HEK293T (cell line): ENCODE measurements at regions not wholly inside any gene's neighbourhood (a gene's known extent, or its start where the extent isn't known, plus 50 kb on each side); places are given as distances from the start of the nearest gene placed in this dataset.

ENCODE experiments used
- CTCF ChIA-PET: fragments of 350-600 bp; formaldehyde crosslinking; extraction: SDS; loops from one replicate; lab custom pipeline; 2021; ENCODE audit warnings: antibody characterized with exemption, inconsistent platforms; lab: Yijun Ruan, JAX
- POLR2A ChIA-PET: fragments of 350-600 bp; formaldehyde crosslinking; extraction: SDS; loops from one replicate; lab custom pipeline; 2020; ENCODE audit warnings: antibody characterized with exemption, inconsistent platforms; lab: Yijun Ruan, JAX
- DNase-seq: peaks from one replicate; pipeline ENCODE4 v3.0.0; 2012; ENCODE audit warnings: mixed read lengths; ENCODE audit errors: extremely low spot score
- ARNT ChIP-seq: fragments of 450-650 bp; IDR thresholded peaks from 2 replicates; pipeline ENCODE4 v1.6.1; 2017; ENCODE audit warnings: mild to moderate bottlenecking
- BHLHE40 ChIP-seq: fragments of 450-650 bp; IDR thresholded peaks from 2 replicates; pipeline ENCODE4 v1.6.1; 2016; ENCODE audit warnings: mild to moderate bottlenecking, moderate library complexity, borderline replicate concordance
- CTBP1 ChIP-seq: fragments of 450-650 bp; IDR thresholded peaks from 2 replicates; pipeline ENCODE4 v1.6.1; 2016; ENCODE audit warnings: borderline replicate concordance
- ELF4 ChIP-seq: fragments of 450-650 bp; IDR thresholded peaks from 2 replicates; pipeline ENCODE4 v1.6.1; 2017; ENCODE audit warnings: antibody characterized with exemption
- FOXA1 ChIP-seq: fragments of 450-650 bp; IDR thresholded peaks from 2 replicates; pipeline ENCODE4 v1.6.1; 2016; ENCODE audit warnings: mild to moderate bottlenecking
- FOXK2 ChIP-seq: fragments of 450-650 bp; IDR thresholded peaks from 2 replicates; pipeline ENCODE4 v1.6.1; 2016; ENCODE audit warnings: mild to moderate bottlenecking
- FOXM1 ChIP-seq: fragments of 450-650 bp; IDR thresholded peaks from 2 replicates; pipeline ENCODE4 v1.6.1; 2017; ENCODE audit warnings: mild to moderate bottlenecking, borderline replicate concordance
- HDGF ChIP-seq: fragments of 450-650 bp; IDR thresholded peaks from 2 replicates; pipeline ENCODE4 v1.6.1; 2017; ENCODE audit warnings: antibody characterized with exemption, borderline replicate concordance
- L3MBTL2 ChIP-seq: fragments of 450-650 bp; conservative IDR thresholded peaks from 2 replicates; pipeline ENCODE4 v1.6.1; 2016; ENCODE audit warnings: mild to moderate bottlenecking
- LEF1 ChIP-seq: fragments of 450-650 bp; IDR thresholded peaks from 2 replicates; pipeline ENCODE4 v1.6.1; 2017; ENCODE audit warnings: mild to moderate bottlenecking, borderline replicate concordance
- NFRKB ChIP-seq: fragments of 450-650 bp; IDR thresholded peaks from 2 replicates; pipeline ENCODE4 v1.6.1; 2016; ENCODE audit warnings: mild to moderate bottlenecking, moderate library complexity
- SP1 ChIP-seq: fragments of 450-650 bp; IDR thresholded peaks from 2 replicates; pipeline ENCODE4 v1.6.1; 2017
- SUZ12 ChIP-seq: fragments of 450-650 bp; IDR thresholded peaks from 2 replicates; pipeline ENCODE4 v1.6.1; 2016; ENCODE audit warnings: mild to moderate bottlenecking
- TARDBP ChIP-seq: fragments of 450-650 bp; IDR thresholded peaks from 2 replicates; pipeline ENCODE4 v1.6.1; 2016
- ZNF384 ChIP-seq: fragments of 450-650 bp; IDR thresholded peaks from 2 replicates; pipeline ENCODE4 v1.6.1; 2016
- TF ChIP-seq, protein P1 (sequence below): fragments of 450-650 bp; IDR thresholded peaks from 2 replicates; pipeline ENCODE4 v1.6.1; 2016

DNA sequence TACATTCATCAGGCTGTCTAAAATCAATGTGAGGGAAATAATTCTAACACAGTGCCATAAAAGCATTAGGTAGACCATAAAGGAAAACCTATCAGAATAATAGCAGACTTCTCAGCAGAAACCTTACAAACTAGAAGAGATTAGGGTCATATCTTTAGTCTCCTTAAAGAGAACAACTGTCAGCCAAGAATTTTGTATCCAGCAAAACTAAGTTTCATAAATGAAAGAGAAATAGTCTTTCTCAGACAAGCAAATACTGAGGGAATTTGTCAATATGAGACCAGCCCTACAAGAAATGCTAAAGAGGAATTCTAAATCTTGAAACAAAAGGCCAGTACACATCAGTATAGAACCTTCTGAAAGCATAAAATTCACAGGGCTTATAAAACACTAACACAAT lies 482.0 kb downstream of the SATB2 start:
- CTCF ChIA-PET: no interaction called here
- POLR2A ChIA-PET: no interaction called here
- DNase-seq: no peak
- no peak for TF ChIP-seq CTBP1
- no peak for TF ChIP-seq HDGF
- no peak for TF ChIP-seq FOXM1
- TF ChIP-seq L3MBTL2: no peak
- TF ChIP-seq BHLHE40: no peak
- TF ChIP-seq NFRKB: no peak
- no peak for TF ChIP-seq FOXA1
- no peak for TF ChIP-seq TARDBP
- TF ChIP-seq FOXK2: no peak
- TF ChIP-seq ELF4: no peak
- no peak for TF ChIP-seq ZNF384
- no peak for TF ChIP-seq SUZ12

DNA sequence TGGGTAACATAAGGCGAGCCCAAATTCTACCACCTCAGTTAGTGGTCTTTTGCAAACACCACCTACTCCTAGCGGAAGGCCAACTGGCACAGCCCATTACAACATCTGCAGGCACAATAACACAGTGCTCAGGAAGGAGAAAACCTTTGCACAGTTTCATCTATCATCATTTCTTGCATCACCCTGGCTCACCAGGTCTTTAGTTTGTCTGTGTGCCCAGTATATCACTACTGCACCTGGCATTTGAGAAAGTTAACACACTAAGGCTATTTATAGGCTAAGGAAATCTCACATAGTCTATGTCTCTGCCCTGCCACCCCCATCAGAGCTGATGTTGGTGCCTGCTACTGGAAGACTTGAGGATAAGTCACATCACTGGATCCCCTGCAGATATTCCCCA lies 484.0 kb downstream of the SATB2 start:
- no peak for DNase-seq
- CTCF ChIA-PET: no interaction called here
- POLR2A ChIA-PET: no interaction called here
- no peak for TF ChIP-seq FOXA1
- no peak for TF ChIP-seq NFRKB
- TF ChIP-seq, protein P1, sequence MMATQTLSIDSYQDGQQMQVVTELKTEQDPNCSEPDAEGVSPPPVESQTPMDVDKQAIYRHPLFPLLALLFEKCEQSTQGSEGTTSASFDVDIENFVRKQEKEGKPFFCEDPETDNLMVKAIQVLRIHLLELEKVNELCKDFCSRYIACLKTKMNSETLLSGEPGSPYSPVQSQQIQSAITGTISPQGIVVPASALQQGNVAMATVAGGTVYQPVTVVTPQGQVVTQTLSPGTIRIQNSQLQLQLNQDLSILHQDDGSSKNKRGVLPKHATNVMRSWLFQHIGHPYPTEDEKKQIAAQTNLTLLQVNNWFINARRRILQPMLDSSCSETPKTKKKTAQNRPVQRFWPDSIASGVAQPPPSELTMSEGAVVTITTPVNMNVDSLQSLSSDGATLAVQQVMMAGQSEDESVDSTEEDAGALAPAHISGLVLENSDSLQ: no peak
- TF ChIP-seq FOXM1: no peak
- TF ChIP-seq LEF1: no peak
- no peak for TF ChIP-seq TARDBP
- TF ChIP-seq CTBP1: no peak
- TF ChIP-seq ZNF384: no peak
- TF ChIP-seq SP1: no peak
- TF ChIP-seq FOXK2: no peak
- TF ChIP-seq ELF4: no peak
- no peak for TF ChIP-seq BHLHE40
- TF ChIP-seq SUZ12: no peak
- no peak for TF ChIP-seq L3MBTL2
- TF ChIP-seq HDGF: no peak
- TF ChIP-seq ARNT: no peak

DNA sequence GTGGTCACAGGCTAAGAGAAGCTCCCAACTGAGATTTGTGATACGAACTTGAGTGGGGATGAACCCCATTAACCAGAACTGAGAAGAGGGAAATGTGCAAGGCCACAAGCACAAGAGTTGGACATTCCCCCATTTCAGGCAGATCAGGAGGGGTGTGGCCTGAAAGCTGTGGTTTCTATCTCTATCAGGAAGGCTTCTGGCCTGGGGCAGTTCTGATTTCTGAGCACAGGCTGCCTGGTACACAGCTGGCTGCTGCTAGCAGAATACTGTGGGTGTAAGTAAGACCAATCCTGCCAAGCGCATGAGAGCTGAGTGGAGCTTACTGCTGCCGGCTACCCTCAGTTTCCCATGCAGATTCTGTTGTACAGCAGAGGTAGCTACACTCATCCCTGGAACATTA lies 484.6 kb downstream of the SATB2 start:
- CTCF ChIA-PET: no interaction called here
- TF ChIP-seq FOXM1 (no peak), L3MBTL2 (no peak), ELF4 (no peak), FOXA1 (no peak)
- no peak for DNase-seq
- POLR2A ChIA-PET: no interaction called here

DNA sequence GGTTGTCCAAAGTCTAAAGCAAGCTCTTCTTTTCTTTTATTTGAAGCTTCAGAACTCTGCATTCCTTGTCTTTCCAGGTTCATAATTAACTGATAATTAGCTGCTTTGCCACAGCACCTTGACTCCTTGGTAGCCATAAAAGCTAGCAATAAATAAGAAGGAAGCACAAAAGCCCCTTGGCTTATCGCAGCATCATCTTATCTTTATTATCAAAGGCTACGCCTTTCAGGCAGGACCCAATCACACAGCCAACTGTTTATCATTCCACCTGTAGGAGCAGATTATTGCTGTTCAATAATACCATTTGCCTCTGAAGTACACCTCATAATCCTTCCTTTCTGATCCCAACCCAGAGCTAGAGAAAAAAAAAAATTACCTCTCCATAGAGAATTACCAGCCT lies 489.2 kb downstream of the SATB2 start:
- DNase-seq: no peak
- no peak for TF ChIP-seq CTBP1
- TF ChIP-seq SP1: no peak
- no peak for TF ChIP-seq HDGF
- no peak for TF ChIP-seq FOXA1
- TF ChIP-seq LEF1: no peak
- TF ChIP-seq, protein P1: no peak
- no peak for TF ChIP-seq ZNF384
- no peak for TF ChIP-seq L3MBTL2
- no peak for TF ChIP-seq BHLHE40
- TF ChIP-seq TARDBP: no peak
- TF ChIP-seq ELF4: no peak
- no peak for TF ChIP-seq NFRKB
- no peak for TF ChIP-seq FOXM1
- POLR2A ChIA-PET: no interaction called here
- CTCF ChIA-PET: no interaction called here

DNA sequence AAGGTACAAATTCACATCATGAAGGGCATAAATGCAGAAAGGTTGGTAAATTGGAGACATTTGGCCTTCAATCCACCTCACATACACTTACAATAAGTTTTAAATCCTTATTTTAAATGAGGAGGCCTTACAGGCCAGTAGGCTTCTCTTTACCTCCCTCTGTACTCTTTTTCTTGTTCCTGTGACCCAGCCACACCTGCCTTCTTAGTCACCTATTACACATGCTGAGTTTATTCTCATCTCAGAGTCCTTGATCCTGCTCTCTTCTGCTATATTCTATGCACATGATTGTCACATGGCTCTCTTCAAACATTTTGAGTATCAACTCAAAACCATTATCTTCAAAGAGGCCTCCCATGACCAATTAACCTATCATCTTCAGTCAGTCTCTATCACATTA lies 491.5 kb downstream of the SATB2 start:
- no peak for TF ChIP-seq LEF1
- TF ChIP-seq FOXK2: no peak
- TF ChIP-seq NFRKB: no peak
- TF ChIP-seq TARDBP: no peak
- TF ChIP-seq ARNT: no peak
- no peak for TF ChIP-seq ELF4
- no peak for TF ChIP-seq FOXA1
- TF ChIP-seq HDGF: no peak
- no peak for TF ChIP-seq BHLHE40
- TF ChIP-seq ZNF384: no peak
- no peak for TF ChIP-seq FOXM1
- no peak for TF ChIP-seq L3MBTL2
- TF ChIP-seq SUZ12: no peak
- TF ChIP-seq, protein P1: no peak
- TF ChIP-seq SP1: no peak
- no peak for TF ChIP-seq CTBP1
- ChIA-PET POLR2A (no interaction called here), CTCF (no interaction called here)
- DNase-seq: no peak

DNA sequence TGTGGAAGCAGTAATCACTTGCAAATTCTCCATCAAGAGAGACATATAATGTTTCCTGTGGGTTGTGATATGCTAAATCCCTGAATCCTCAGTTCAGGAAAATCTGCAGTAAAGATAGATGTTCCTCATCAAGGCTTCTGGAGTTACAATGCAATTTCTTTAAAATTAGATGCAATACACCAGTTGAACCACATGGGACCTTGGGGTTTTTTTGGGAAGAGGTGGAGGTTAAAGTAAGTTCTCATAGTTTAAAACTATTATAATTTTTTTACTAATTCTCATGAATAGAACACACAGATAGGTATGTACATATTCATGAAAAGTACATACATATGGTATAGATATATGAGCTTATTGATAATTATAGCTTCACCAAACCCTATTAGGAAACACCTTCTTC lies 496.2 kb downstream of the SATB2 start:
- ChIA-PET CTCF (no interaction called here), POLR2A (no interaction called here)
- TF ChIP-seq SP1: no peak
- TF ChIP-seq ARNT: no peak
- TF ChIP-seq NFRKB: no peak
- TF ChIP-seq, protein P1: no peak
- TF ChIP-seq FOXM1: no peak
- TF ChIP-seq FOXK2: no peak
- TF ChIP-seq TARDBP: no peak
- no peak for TF ChIP-seq ELF4
- TF ChIP-seq BHLHE40: no peak
- no peak for TF ChIP-seq ZNF384
- TF ChIP-seq LEF1: no peak
- TF ChIP-seq HDGF: no peak
- no peak for DNase-seq
